Neural progenitor cell (in vitro differentiated cells): ENCODE measurements at regions not wholly inside any gene's neighbourhood (a gene's known extent, or its start where the extent isn't known, plus 50 kb on each side); places are given as distances from the start of the nearest gene placed in this dataset.
A peak's percentile ranks its signal among the peaks of the same experiment; 100 is the strongest.

Experiments used
- DNase-seq: peaks from one replicate; pipeline ENCODE4 v3.0.0-alpha.2; 2016; ENCODE audit warnings: low spot score
- H2AFZ ChIP-seq: fragments of 200-600 bp; sonication (generic); replicated peaks from 2 replicates; pipeline ENCODE4 v1.6.1; 2016; ENCODE audit warnings: antibody characterized with exemption
- H3F3A ChIP-seq: fragments of 200-600 bp; sonication (generic); 2 replicates; pipeline ENCODE4 v1.6.1; 2016; ENCODE audit warnings: antibody characterized with exemption, low read depth
- H3K27ac ChIP-seq: fragments of 200-600 bp; sonication (generic); 2 replicates; pipeline ENCODE4 v1.5.1; 2016; ENCODE audit warnings: mild to moderate bottlenecking
- H3K27me3 ChIP-seq: fragments of 200-600 bp; sonication (generic); 2 replicates; pipeline ENCODE4 v1.6.1; 2016; ENCODE audit warnings: mild to moderate bottlenecking, moderate library complexity
- H3K36me3 ChIP-seq: fragments of 200-600 bp; sonication (generic); 2 replicates; pipeline ENCODE4 v1.5.1; 2016
- H3K4me1 ChIP-seq: fragments of 200-600 bp; sonication (generic); 2 replicates; pipeline ENCODE4 v1.6.1; 2016; ENCODE audit warnings: mixed run types
- H3K4me2 ChIP-seq: fragments of 200-600 bp; sonication (generic); 2 replicates; pipeline ENCODE4 v1.6.1; 2016
- H3K4me3 ChIP-seq: fragments of 200-600 bp; sonication (generic); 2 replicates; pipeline ENCODE4 v1.5.1; 2016
- H3K79me2 ChIP-seq: fragments of 200-600 bp; sonication (generic); 2 replicates; pipeline ENCODE4 v1.6.1; 2016; ENCODE audit warnings: low read depth
- H3K9ac ChIP-seq: fragments of 200-600 bp; sonication (generic); 2 replicates; pipeline ENCODE4 v1.6.1; 2016
- H3K9me3 ChIP-seq: fragments of 200-600 bp; sonication (generic); 2 replicates; pipeline ENCODE4 v1.5.1; 2016; ENCODE audit warnings: low read depth
- H4K20me1 ChIP-seq: fragments of 200-600 bp; sonication (generic); 2 replicates; pipeline ENCODE4 v1.6.1; 2016; ENCODE audit warnings: low read depth
- H3K27ac Mint-ChIP-seq: 3 replicates; pipeline ENCODE4 v1.8.0; 2021; ENCODE audit warnings: mixed read lengths
- H3K27me3 Mint-ChIP-seq: 2 replicates; pipeline ENCODE4 v1.8.0; 2022; ENCODE audit warnings: low read depth, mild to moderate bottlenecking, inconsistent platforms, moderate library complexity, mixed read lengths; ENCODE audit not compliant: insufficient read depth
- H3K36me3 Mint-ChIP-seq: 3 replicates; pipeline ENCODE4 v1.8.0; 2021; ENCODE audit warnings: mixed read lengths
- H3K4me1 Mint-ChIP-seq: 3 replicates; pipeline ENCODE4 v1.8.0; 2021; ENCODE audit warnings: mixed read lengths
- H3K4me3 Mint-ChIP-seq: 3 replicates; pipeline ENCODE4 v1.8.0; 2021; ENCODE audit warnings: mild to moderate bottlenecking, moderate library complexity, mixed read lengths
- H3K9me3 Mint-ChIP-seq: 3 replicates; pipeline ENCODE4 v1.8.0; 2020; ENCODE audit warnings: mixed read lengths
- EZH2 ChIP-seq: fragments of 200-600 bp; sonication (generic); IDR thresholded peaks from 2 replicates; pipeline ENCODE4 v1.6.1; 2017; ENCODE audit warnings: antibody characterized with exemption, mild to moderate bottlenecking, moderate library complexity
- EZH2phosphoT487 ChIP-seq: fragments of 200-600 bp; sonication (generic); IDR thresholded peaks from 2 replicates; pipeline ENCODE4 v1.6.1; 2017; ENCODE audit warnings: antibody characterized with exemption
- TF ChIP-seq, protein P1 (sequence below): fragments of 200-600 bp; sonication (generic); IDR thresholded peaks from 2 replicates; pipeline ENCODE4 v1.5.1; 2017; ENCODE audit warnings: antibody characterized with exemption, mild to moderate bottlenecking

DNA sequence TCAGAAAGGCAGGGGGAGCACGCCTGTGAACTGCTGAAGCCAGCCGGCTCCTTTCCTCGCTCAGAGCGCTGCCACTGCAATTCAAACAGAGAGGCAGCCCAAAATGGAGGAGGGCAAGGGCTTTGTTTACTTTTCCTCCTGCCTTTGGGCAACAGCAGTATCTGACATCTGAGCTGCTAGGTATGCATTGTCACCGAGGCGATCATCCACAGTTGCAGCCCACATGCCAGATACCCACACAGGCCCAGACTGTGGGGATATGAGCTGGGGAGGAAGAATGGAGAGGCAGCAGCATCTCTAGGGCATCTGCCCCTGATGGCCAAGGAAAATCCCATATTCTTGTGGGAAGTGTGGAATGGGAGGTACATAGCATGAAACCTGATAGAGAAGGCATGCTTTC is 357.1 kb downstream of the BARHL2 start:
- no peaks in the 10 kb centered on the region for H3K27me3 ChIP-seq
- peaks cover 2% of the 10 kb centered on the region for H3K9me3 Mint-ChIP-seq
- H3K27me3 Mint-ChIP-seq, result peaks cover 5% of the 10 kb centered on the region
- no peaks in the 10 kb centered on the region for H3K79me2 ChIP-seq
- no peak overlapping the region for H3K9ac ChIP-seq
- H3K4me1 Mint-ChIP-seq, result peaks cover 14% of the 10 kb centered on the region
- H4K20me1 ChIP-seq, result no peaks in the 10 kb centered on the region
- no peak overlapping the region for H3K4me3 ChIP-seq
- H3F3A ChIP-seq, result no peaks in the 10 kb centered on the region
- no peaks in the 10 kb centered on the region for H3K36me3 ChIP-seq
- H3K4me3 Mint-ChIP-seq, result no peak overlapping the region
- H3K9me3 ChIP-seq, result no peaks in the 10 kb centered on the region
- H3K27ac Mint-ChIP-seq, result peak overlapping the region; percentile 55
- H3K4me2 ChIP-seq, result no peak overlapping the region
- TF ChIP-seq, protein P1, sequence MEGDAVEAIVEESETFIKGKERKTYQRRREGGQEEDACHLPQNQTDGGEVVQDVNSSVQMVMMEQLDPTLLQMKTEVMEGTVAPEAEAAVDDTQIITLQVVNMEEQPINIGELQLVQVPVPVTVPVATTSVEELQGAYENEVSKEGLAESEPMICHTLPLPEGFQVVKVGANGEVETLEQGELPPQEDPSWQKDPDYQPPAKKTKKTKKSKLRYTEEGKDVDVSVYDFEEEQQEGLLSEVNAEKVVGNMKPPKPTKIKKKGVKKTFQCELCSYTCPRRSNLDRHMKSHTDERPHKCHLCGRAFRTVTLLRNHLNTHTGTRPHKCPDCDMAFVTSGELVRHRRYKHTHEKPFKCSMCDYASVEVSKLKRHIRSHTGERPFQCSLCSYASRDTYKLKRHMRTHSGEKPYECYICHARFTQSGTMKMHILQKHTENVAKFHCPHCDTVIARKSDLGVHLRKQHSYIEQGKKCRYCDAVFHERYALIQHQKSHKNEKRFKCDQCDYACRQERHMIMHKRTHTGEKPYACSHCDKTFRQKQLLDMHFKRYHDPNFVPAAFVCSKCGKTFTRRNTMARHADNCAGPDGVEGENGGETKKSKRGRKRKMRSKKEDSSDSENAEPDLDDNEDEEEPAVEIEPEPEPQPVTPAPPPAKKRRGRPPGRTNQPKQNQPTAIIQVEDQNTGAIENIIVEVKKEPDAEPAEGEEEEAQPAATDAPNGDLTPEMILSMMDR, result no peak
- no peak for TF ChIP-seq EZH2
- TF ChIP-seq EZH2phosphoT487, result no peak
- peaks cover 8% of the 10 kb centered on the region for H3K4me1 ChIP-seq
- no peaks in the 10 kb centered on the region for H3K36me3 Mint-ChIP-seq
- peak overlapping the region; percentile 85 for H2AFZ ChIP-seq
- no peak for DNase-seq
- H3K27ac ChIP-seq, result no peak overlapping the region

DNA sequence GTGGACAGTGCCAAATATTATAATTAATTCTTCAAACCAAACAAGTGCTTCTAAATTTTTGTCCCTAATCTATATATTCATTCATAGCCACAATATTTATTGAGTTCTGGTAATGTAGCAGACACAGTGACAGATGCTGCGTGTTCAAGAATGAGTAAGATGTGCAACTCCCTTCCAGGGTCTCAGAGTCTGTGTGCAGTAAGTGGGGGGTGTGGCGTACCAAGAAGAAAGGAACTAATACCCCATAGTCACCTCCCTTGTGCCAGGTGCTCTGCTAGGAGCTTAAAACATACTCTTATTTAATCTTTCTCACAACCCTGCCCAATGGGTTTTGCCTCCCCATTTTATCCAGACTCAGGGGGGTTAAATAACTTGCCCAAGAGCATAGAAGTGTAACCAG is 358.7 kb downstream of the BARHL2 start:
- Mint-ChIP-seq H3K36me3 (no peaks in the 10 kb centered on the region), H3K27me3 (peaks cover 7% of the 10 kb centered on the region), H3K27ac (no peak overlapping the region), H3K4me1 (peaks cover 9% of the 10 kb centered on the region), H3K9me3 (no peaks in the 10 kb centered on the region), H3K4me3 (no peak overlapping the region)
- Histone ChIP-seq H3K27me3 (no peaks in the 10 kb centered on the region), H3K4me1 (peaks cover 8% of the 10 kb centered on the region), H3K27ac (no peak overlapping the region), H3F3A (no peaks in the 10 kb centered on the region), H3K4me2 (no peak overlapping the region), H3K36me3 (no peaks in the 10 kb centered on the region), H3K79me2 (no peaks in the 10 kb centered on the region), H4K20me1 (no peaks in the 10 kb centered on the region), H3K4me3 (no peak overlapping the region), H2AFZ (no peak overlapping the region), H3K9me3 (no peaks in the 10 kb centered on the region), H3K9ac (no peak overlapping the region)
- TF ChIP-seq EZH2 (no peak), EZH2phosphoT487 (no peak)
- TF ChIP-seq, protein P1, result no peak
- DNase-seq, result no peak

DNA sequence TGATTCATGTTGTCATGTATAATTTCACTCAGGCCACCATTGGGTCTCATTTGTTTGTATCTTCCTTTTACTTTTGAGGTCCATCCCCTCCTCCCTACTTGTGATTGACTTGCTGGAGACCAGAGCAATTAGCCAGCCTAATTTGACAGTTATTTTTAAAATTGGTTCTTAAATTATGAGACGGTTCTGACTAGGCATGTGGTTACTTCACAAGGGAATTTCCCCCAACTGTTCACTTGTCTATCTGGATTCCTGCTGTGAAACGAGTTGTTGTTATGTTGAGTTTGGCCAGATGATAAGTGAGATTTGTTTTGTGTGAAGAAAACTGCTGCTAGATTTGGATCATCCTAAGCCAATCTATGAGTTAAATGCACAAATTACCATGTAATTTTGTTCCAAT is 359.1 kb downstream of the BARHL2 start:
- Histone ChIP-seq H3K4me2 (no peak overlapping the region), H3K9ac (no peak overlapping the region), H3K79me2 (no peaks in the 10 kb centered on the region), H2AFZ (no peak overlapping the region), H3K4me3 (no peak overlapping the region), H3K27me3 (no peaks in the 10 kb centered on the region), H3K27ac (no peak overlapping the region), H4K20me1 (no peaks in the 10 kb centered on the region), H3F3A (no peaks in the 10 kb centered on the region), H3K4me1 (peaks cover 8% of the 10 kb centered on the region), H3K36me3 (no peaks in the 10 kb centered on the region), H3K9me3 (no peaks in the 10 kb centered on the region)
- H3K4me1 Mint-ChIP-seq, result peaks cover 7% of the 10 kb centered on the region
- H3K27me3 Mint-ChIP-seq, result peaks cover 7% of the 10 kb centered on the region
- H3K9me3 Mint-ChIP-seq, result no peaks in the 10 kb centered on the region
- no peak for TF ChIP-seq EZH2
- no peak for TF ChIP-seq EZH2phosphoT487
- H3K4me3 Mint-ChIP-seq, result no peak overlapping the region
- DNase-seq, result no peak
- H3K27ac Mint-ChIP-seq, result no peak overlapping the region
- no peaks in the 10 kb centered on the region for H3K36me3 Mint-ChIP-seq

DNA sequence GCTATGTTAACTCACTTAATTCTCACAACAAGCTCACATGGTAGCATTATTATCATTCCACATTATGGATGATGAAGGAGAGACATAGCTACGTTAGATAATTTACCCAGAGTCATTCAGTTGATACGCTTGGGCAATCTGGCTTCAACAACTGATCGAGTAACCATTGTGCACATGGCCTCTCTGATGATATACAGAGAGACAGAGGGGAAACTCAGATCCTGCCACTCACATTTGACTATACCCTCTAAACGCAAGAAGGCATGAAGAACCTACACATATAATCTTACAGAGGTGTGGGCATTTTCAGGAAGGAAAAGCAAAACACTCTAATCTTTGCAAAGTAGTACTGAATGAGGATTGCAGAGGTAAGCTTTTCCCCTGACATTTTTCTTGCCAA is 360.1 kb downstream of the BARHL2 start:
- no peak for DNase-seq
- H3K4me2 ChIP-seq, result no peak overlapping the region
- no peaks in the 10 kb centered on the region for H3K27me3 ChIP-seq
- no peak overlapping the region for H3K4me3 ChIP-seq
- Mint-ChIP-seq H3K27me3 (peaks cover 7% of the 10 kb centered on the region), H3K27ac (no peak overlapping the region), H3K9me3 (no peaks in the 10 kb centered on the region), H3K4me3 (no peak overlapping the region), H3K36me3 (no peaks in the 10 kb centered on the region), H3K4me1 (peaks cover 4% of the 10 kb centered on the region)
- no peak for TF ChIP-seq EZH2
- TF ChIP-seq EZH2phosphoT487, result no peak
- TF ChIP-seq, protein P1, result no peak
- no peak overlapping the region for H3K27ac ChIP-seq
- H2AFZ ChIP-seq, result no peak overlapping the region
- peaks cover 8% of the 10 kb centered on the region for H3K4me1 ChIP-seq
- H3K79me2 ChIP-seq, result no peaks in the 10 kb centered on the region
- H3K36me3 ChIP-seq, result no peaks in the 10 kb centered on the region
- no peak overlapping the region for H3K9ac ChIP-seq
- H4K20me1 ChIP-seq, result no peaks in the 10 kb centered on the region
- H3K9me3 ChIP-seq, result no peaks in the 10 kb centered on the region
- H3F3A ChIP-seq, result no peaks in the 10 kb centered on the region
